ENCODE measurements at regions not wholly inside any gene's neighbourhood (a gene's known extent, or its start where the extent isn't known, plus 50 kb on each side); places are given as distances from the start of the nearest gene placed in this dataset.

DNA sequence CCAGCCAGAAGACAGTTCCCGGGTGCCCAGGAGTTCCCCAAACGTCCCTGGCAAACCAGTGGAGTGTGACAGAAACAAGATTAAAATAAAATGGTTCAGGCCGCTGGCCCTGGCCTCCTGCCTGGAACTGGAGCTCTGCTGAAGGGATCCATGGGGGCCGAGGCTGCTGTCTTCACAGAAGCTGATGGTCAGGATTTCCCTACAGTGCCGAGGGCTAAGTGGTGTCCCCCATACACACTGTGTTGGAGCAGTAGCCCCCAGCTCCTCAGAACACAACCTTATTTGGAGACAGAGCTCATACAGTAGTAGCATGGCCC, 55.9 kb downstream of the MRPL36 start:
- Histone ChIP-seq H3K36me3 (replicated peaks in 1 of 2; ENCODE audit: control insufficient read depth in 1 of 2, insufficient read depth in 2 of 2, low read length in 1 of 2) (no peaks in the 10 kb centered on the region), H3K27ac (ENCODE audit: low read depth in 2 of 2, low read length in 1 of 2) (no peak overlapping the region), H4K20me1 (ENCODE audit: insufficient read depth) (no peaks in the 10 kb centered on the region), H3K9ac (no peak overlapping the region), H3K4me3 (ENCODE audit: low read depth in 2 of 2, low read length in 1 of 2) (no peak overlapping the region), H3K4me2 (no peak overlapping the region), H3K9me2 (no peaks in the 10 kb centered on the region), H3K79me2 (ENCODE audit: insufficient read depth) (no peaks in the 10 kb centered on the region), H3K9me3 (no peaks in the 10 kb centered on the region), H2AFZ (ENCODE audit: low read depth) (no peak overlapping the region), H3K4me1 (ENCODE audit: control insufficient read depth in 1 of 2, insufficient read depth in 2 of 2, low read depth in 1 of 2, low read length in 1 of 2) (no peaks in the 10 kb centered on the region), H3K27me3 (ENCODE audit: insufficient read depth) (peaks cover 49% of the 10 kb centered on the region), H3F3A (replicated peaks; ENCODE audit: insufficient read depth) (no peaks in the 10 kb centered on the region)
- TF ChIP-seq, protein P1, sequence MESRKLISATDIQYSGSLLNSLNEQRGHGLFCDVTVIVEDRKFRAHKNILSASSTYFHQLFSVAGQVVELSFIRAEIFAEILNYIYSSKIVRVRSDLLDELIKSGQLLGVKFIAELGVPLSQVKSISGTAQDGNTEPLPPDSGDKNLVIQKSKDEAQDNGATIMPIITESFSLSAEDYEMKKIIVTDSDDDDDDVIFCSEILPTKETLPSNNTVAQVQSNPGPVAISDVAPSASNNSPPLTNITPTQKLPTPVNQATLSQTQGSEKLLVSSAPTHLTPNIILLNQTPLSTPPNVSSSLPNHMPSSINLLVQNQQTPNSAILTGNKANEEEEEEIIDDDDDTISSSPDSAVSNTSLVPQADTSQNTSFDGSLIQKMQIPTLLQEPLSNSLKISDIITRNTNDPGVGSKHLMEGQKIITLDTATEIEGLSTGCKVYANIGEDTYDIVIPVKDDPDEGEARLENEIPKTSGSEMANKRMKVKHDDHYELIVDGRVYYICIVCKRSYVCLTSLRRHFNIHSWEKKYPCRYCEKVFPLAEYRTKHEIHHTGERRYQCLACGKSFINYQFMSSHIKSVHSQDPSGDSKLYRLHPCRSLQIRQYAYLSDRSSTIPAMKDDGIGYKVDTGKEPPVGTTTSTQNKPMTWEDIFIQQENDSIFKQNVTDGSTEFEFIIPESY (IDR thresholded peaks at IDR 0.05; ENCODE audit: borderline replicate concordance, low read depth), result no peak
- no peak for TF ChIP-seq REST (IDR thresholded peaks at IDR 0.05; ENCODE audit: low read depth, low read length)
- WGBS (ENCODE audit: low lambda C conversion rate), result 0% methylated on average over 4 of the region's 5 CpGs
- ChIA-PET CTCF (interaction anchor here (1.0 kb wide), 1 partner anchor 20 kb away, joined by 3 read pairs; no protein-coding TSS in a partner anchor), POLR2A (no interaction called here)
- DNase-seq, result no peak

DNA sequence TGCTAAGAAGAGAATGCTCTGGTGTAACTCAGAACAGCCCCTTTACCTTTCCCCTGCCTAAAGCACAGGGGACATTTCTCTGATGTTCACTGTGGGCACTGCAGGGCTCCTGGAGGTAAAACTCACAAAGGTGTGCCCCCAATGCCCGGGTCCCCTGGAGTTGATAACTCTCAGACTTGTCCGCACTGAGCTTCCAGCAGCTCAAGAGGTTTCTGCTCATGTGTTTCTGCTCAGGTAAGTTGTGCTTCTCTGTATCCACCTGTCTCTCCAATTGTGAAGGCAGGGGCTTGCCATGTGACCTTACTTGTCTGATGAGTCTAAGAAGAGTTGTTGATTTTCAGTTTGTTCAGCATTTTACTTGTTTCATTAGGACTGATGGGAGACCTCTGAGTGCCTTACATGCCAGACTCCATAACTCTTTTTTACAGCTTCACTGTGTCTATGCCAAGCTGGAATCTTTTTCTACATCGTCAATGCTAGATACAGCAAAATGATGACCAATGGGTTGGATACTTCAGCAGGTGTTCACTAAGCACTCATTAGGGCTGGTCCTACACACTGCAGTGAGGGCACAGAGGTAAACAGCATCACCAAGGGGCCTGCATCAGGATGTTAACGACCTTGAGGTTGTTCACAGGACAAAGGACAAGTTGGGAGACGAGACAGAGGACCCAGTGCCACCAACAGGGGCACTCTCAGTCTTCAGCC, 56.4 kb downstream of the MRPL36 start:
- Histone ChIP-seq H3K9me3 (no peaks in the 10 kb centered on the region), H3K9me2 (no peaks in the 10 kb centered on the region), H3K27me3 (ENCODE audit: insufficient read depth) (peaks cover 44% of the 10 kb centered on the region), H3K27ac (ENCODE audit: low read depth in 2 of 2, low read length in 1 of 2) (no peak overlapping the region), H2AFZ (ENCODE audit: low read depth) (no peak overlapping the region), H4K20me1 (ENCODE audit: insufficient read depth) (no peaks in the 10 kb centered on the region), H3K4me1 (ENCODE audit: control insufficient read depth in 1 of 2, insufficient read depth in 2 of 2, low read depth in 1 of 2, low read length in 1 of 2) (no peaks in the 10 kb centered on the region), H3F3A (replicated peaks; ENCODE audit: insufficient read depth) (no peaks in the 10 kb centered on the region), H3K4me3 (ENCODE audit: low read depth in 2 of 2, low read length in 1 of 2) (no peak overlapping the region), H3K36me3 (replicated peaks in 1 of 2; ENCODE audit: control insufficient read depth in 1 of 2, insufficient read depth in 2 of 2, low read length in 1 of 2) (no peaks in the 10 kb centered on the region), H3K4me2 (no peak overlapping the region), H3K9ac (no peak overlapping the region), H3K79me2 (ENCODE audit: insufficient read depth) (no peaks in the 10 kb centered on the region)
- no peak for DNase-seq
- CTCF ChIA-PET, result interaction anchor here (1.0 kb wide), 1 partner anchor 20 kb away, joined by 3 read pairs; no protein-coding TSS in a partner anchor
- POLR2A ChIA-PET, result no interaction called here
- WGBS (ENCODE audit: low lambda C conversion rate), result 8% methylated on average over 5 of the region's 5 CpGs
- TF ChIP-seq, protein P1 (IDR thresholded peaks at IDR 0.05; ENCODE audit: borderline replicate concordance, low read depth), result no peak
- no peak for TF ChIP-seq REST (IDR thresholded peaks at IDR 0.05; ENCODE audit: low read depth, low read length)
- TF ChIP-seq IRF3 (IDR thresholded peaks at IDR 0.05; ENCODE audit: low read depth, low read length), result no peak
- TF ChIP-seq EP300 (IDR thresholded peaks at IDR 0.05; ENCODE audit: borderline replicate concordance in 1 of 2, low read depth in 1 of 2, low read length in 1 of 2), result no peak
- TF ChIP-seq, protein P2, sequence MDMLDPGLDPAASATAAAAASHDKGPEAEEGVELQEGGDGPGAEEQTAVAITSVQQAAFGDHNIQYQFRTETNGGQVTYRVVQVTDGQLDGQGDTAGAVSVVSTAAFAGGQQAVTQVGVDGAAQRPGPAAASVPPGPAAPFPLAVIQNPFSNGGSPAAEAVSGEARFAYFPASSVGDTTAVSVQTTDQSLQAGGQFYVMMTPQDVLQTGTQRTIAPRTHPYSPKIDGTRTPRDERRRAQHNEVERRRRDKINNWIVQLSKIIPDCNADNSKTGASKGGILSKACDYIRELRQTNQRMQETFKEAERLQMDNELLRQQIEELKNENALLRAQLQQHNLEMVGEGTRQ (IDR thresholded peaks at IDR 0.05; ENCODE audit: borderline replicate concordance, low read depth, low read length), result no peak
- no peak for TF ChIP-seq CHD2 (IDR thresholded peaks at IDR 0.05; ENCODE audit: low read length, partially characterized antibody)
- no peak for TF ChIP-seq RCOR1 (IDR thresholded peaks at IDR 0.05; ENCODE audit: low read length)
- TF ChIP-seq, protein P3, sequence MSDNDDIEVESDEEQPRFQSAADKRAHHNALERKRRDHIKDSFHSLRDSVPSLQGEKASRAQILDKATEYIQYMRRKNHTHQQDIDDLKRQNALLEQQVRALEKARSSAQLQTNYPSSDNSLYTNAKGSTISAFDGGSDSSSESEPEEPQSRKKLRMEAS (IDR thresholded peaks at IDR 0.05; ENCODE audit: low read depth), result no peak
- TF ChIP-seq GABPA (IDR thresholded peaks at IDR 0.05; ENCODE audit: low read depth), result no peak
